Suprapubic skin (tissue), 4 donors: ENCODE measurements at regions not wholly inside any gene's neighbourhood (a gene's known extent, or its start where the extent isn't known, plus 50 kb on each side); places are given as distances from the start of the nearest gene placed in this dataset.

Experiments used
- DNase-seq, 2 donors: peaks; one replicate each; pipeline ENCODE4 v3.0.0-alpha.2; 2019; ENCODE audit warnings: low spot score in 2 of 2
- H3K27ac ChIP-seq: fragments of 200-600 bp; sonication (generic); one replicate; pipeline ENCODE4 v1.5.1; 2019
- H3K27me3 ChIP-seq: fragments of 200-600 bp; sonication (generic); one replicate; pipeline ENCODE4 v1.5.1; 2019
- H3K36me3 ChIP-seq: fragments of 200-600 bp; sonication (generic); one replicate; pipeline ENCODE4 v1.5.1; 2019
- H3K4me1 ChIP-seq: fragments of 200-600 bp; sonication (generic); one replicate; pipeline ENCODE4 v1.5.1; 2019
- H3K4me3 ChIP-seq: fragments of 200-600 bp; sonication (generic); one replicate; pipeline ENCODE4 v1.5.1; 2019; ENCODE audit warnings: mild to moderate bottlenecking
- H3K9me3 ChIP-seq: fragments of 200-600 bp; sonication (generic); one replicate; pipeline ENCODE4 v1.5.1; 2019
- EP300 ChIP-seq: sonication (generic); formaldehyde crosslinking; IDR thresholded peaks from one replicate; pipeline ENCODE4 v1.6.1; 2017; ENCODE audit warnings: antibody characterized with exemption
- POLR2A ChIP-seq, 2 donors: fragments of 450-650 bp; IDR thresholded peaks; one replicate each; pipeline ENCODE4 v1.6.1; 2017; ENCODE audit warnings: antibody characterized with exemption in 2 of 2, mild to moderate bottlenecking in 2 of 2, moderate library complexity in 2 of 2
- POLR2AphosphoS5 ChIP-seq, 3 donors: sonication (generic); formaldehyde crosslinking; IDR thresholded peaks; one replicate each; pipeline ENCODE4 v1.6.1; 2017; ENCODE audit warnings: antibody characterized with exemption in 3 of 3
- WGBS: methylation state at CpG from one replicate; pipeline ENCODE4 v1.1.5; 2018; 5-methylcytosine and 5-hydroxymethylcytosine counted together
- TF ChIP-seq, protein P1 (sequence below), 2 donors: fragments of 200-600 bp in 1 of 2; fragments of 450-650 bp in 1 of 2; sonication (generic) in 1 of 2; IDR thresholded peaks; one replicate each; pipeline ENCODE4 v1.5.1; 2016 to 2019; ENCODE audit warnings: antibody characterized with exemption in 2 of 2, mild to moderate bottlenecking in 1 of 2, moderate library complexity in 1 of 2

DNA sequence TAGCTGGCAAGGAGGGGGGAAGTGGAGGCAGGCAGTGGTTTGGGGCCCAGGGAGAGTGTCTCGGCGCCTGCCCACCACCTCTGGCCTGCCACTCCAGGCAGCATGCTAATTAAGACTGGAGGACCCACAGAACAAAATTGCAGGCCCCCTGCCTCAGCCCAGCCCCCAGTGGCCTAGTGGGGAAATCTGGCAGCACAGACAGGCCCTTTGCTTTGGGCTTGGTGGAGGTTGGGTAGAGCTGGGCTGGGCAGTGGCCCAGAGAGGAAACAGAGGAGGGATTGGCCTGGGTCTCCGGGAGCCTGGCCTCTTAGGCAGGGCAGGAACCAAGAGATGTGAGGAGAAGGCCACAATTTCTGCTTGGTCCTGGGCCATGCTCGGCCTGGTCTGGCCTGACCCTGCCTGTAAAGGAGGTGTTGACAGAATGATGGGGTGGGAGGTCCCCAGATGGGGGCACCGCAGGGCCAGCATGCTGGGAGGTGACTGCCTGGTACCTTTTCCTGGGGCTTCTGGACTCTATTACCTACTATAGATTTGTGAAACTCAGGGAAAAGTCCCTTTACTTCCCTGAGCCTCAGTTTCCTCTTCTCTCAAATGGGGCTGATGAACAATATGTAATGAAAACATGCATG lies 92.4 kb upstream of the PJA1 start:
- no peak for DNase-seq
- TF ChIP-seq POLR2A (IDR thresholded peaks at IDR 0.05) (no peak), EP300 (no peak), POLR2AphosphoS5 (IDR thresholded peaks at IDR 0.05) (no peak)
- TF ChIP-seq, protein P1, sequence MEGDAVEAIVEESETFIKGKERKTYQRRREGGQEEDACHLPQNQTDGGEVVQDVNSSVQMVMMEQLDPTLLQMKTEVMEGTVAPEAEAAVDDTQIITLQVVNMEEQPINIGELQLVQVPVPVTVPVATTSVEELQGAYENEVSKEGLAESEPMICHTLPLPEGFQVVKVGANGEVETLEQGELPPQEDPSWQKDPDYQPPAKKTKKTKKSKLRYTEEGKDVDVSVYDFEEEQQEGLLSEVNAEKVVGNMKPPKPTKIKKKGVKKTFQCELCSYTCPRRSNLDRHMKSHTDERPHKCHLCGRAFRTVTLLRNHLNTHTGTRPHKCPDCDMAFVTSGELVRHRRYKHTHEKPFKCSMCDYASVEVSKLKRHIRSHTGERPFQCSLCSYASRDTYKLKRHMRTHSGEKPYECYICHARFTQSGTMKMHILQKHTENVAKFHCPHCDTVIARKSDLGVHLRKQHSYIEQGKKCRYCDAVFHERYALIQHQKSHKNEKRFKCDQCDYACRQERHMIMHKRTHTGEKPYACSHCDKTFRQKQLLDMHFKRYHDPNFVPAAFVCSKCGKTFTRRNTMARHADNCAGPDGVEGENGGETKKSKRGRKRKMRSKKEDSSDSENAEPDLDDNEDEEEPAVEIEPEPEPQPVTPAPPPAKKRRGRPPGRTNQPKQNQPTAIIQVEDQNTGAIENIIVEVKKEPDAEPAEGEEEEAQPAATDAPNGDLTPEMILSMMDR (IDR thresholded peaks at IDR 0.05) = no peak
- Histone ChIP-seq H3K36me3 (no peaks in the 10 kb centered on the region), H3K4me1 (no peaks in the 10 kb centered on the region), H3K27ac (no peak overlapping the region), H3K9me3 (no peaks in the 10 kb centered on the region), H3K27me3 (no peaks in the 10 kb centered on the region), H3K4me3 (no peak overlapping the region)
- 74% methylated on average over 5 of the region's 5 CpGs for WGBS

DNA sequence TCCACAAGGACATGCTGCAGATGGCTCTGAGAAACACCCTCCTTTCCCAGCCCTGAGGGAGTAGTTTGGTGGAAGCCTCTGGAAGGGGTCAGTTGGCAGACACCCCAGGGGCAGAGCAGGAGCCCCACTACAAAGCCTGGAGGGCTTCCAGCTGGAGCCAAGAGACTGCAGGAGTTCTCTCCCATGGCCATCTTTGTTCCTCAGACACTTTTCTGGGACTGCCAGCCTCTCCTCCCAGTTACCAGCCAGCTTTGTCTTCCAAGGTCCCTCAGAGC lies 91.0 kb upstream of the PJA1 start:
- H3K27ac ChIP-seq = no peak overlapping the region
- no peak for DNase-seq
- no peaks in the 10 kb centered on the region for H3K27me3 ChIP-seq
- TF ChIP-seq, protein P1 (IDR thresholded peaks at IDR 0.05) = no peak
- TF ChIP-seq POLR2A (IDR thresholded peaks at IDR 0.05) = no peak
- no peak for TF ChIP-seq POLR2AphosphoS5 (IDR thresholded peaks at IDR 0.05)
- TF ChIP-seq EP300 = no peak
- no peaks in the 10 kb centered on the region for H3K9me3 ChIP-seq
- H3K36me3 ChIP-seq = no peaks in the 10 kb centered on the region
- no peaks in the 10 kb centered on the region for H3K4me1 ChIP-seq
- no peak overlapping the region for H3K4me3 ChIP-seq

DNA sequence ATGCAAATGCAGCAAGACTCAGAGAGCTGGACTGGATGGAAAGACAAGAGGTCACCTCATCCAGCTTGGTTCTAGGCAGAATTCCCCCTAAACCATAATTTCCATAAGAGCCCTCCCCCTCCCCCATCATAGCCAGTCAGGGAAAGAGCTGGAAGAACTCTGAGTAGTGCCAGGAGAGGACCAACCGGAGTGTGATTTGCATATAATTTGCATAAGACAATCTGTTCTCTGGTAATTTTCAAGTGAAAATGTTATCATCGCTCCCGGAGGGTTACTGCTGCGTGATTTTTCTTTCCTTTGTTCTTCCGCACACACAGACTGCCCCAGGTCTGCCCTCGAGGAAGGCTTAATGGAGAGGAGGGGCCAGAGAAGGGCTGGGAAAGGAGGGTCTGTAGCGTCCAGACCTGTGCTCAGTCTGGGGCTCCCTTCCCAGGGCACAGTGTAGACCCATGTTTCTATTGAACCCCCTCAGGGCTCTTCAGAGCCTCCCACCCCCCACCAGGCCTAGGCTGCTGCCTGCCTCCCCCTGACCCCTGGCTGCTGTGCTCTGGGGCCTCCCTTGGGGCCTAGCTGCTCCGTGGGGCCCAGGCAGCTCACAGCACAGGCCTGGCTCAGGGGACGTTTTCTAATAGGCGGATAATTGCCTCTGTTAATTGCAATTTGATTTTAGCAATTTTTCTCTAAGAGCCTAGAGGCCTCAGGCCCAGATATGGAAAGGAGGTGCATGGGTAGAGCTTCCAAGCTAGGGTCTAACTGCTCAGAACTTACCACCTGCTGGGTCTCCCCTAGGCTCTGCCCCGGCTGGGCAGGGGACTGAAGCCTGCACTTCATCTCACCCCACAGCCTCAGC lies 90.4 kb upstream of the PJA1 start:
- Histone ChIP-seq H3K27me3 (no peaks in the 10 kb centered on the region), H3K36me3 (no peaks in the 10 kb centered on the region), H3K9me3 (no peaks in the 10 kb centered on the region), H3K27ac (no peak overlapping the region), H3K4me1 (no peaks in the 10 kb centered on the region), H3K4me3 (no peak overlapping the region)
- TF ChIP-seq EP300 = no peak
- TF ChIP-seq, protein P1 (IDR thresholded peaks at IDR 0.05) = no peak
- no peak for TF ChIP-seq POLR2AphosphoS5 (IDR thresholded peaks at IDR 0.05)
- TF ChIP-seq POLR2A (IDR thresholded peaks at IDR 0.05) = no peak
- DNase-seq = no peak
- 72% methylated on average over 9 of the region's 11 CpGs for WGBS

DNA sequence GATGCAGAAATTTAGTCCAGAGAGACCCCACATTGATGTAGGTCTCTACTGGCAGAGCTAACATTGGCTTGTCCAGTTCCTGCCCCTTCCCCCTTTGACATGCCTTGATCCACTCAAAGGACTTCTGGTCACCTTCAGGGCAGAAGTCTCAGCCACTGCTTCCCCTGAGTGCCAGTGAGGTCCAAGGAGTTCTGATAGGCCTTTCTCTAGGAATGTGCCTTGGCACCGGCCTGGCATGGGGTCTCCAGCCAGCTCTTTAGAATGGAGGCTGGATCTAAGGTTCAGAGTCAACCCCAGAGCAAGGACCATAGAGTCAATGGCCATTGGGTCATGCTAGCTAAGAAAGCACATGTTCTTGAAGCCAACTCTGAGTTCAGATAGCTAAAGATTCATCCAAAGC lies 88.6 kb upstream of the PJA1 start:
- H3K9me3 ChIP-seq = no peaks in the 10 kb centered on the region
- no peak for DNase-seq
- no peaks in the 10 kb centered on the region for H3K36me3 ChIP-seq
- WGBS = no CpG with 5 or more reads among the region's 1 CpG
- no peak overlapping the region for H3K27ac ChIP-seq
- no peaks in the 10 kb centered on the region for H3K27me3 ChIP-seq
- TF ChIP-seq EP300 = no peak
- no peak for TF ChIP-seq POLR2AphosphoS5 (IDR thresholded peaks at IDR 0.05)
- TF ChIP-seq POLR2A (IDR thresholded peaks at IDR 0.05) = no peak
- TF ChIP-seq, protein P1 (IDR thresholded peaks at IDR 0.05) = no peak
- no peaks in the 10 kb centered on the region for H3K4me1 ChIP-seq
- no peak overlapping the region for H3K4me3 ChIP-seq

DNA sequence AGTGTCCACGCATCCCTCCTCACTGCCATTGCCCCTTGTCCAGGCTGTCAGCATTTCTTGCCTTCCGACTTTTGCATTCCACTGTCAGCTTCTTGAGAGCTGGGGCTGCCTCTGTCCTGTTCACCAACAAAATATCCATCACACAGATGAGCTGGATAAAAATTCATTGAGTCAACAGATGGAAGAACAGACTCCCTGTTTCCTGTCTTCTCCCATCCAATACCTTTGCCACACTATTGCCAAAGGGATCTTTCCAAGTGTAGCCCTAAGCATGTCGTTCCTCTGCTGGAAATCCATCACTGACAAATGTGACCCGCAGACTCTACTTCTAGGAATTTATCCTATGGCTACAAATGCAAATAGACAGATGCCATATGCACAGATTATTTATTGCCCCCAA lies 78.0 kb upstream of the PJA1 start:
- DNase-seq = no peak
- no peak for TF ChIP-seq POLR2A (IDR thresholded peaks at IDR 0.05)
- no peak for TF ChIP-seq POLR2AphosphoS5 (IDR thresholded peaks at IDR 0.05)
- TF ChIP-seq EP300 = no peak
- Histone ChIP-seq H3K27me3 (no peaks in the 10 kb centered on the region), H3K27ac (no peak overlapping the region), H3K4me3 (no peak overlapping the region), H3K4me1 (peaks cover 4% of the 10 kb centered on the region), H3K36me3 (no peaks in the 10 kb centered on the region), H3K9me3 (no peaks in the 10 kb centered on the region)
- 77% methylated on average over 4 of the region's 4 CpGs for WGBS
